Esophagus muscularis mucosa (tissue), 4 donors: ENCODE measurements at regions not wholly inside any gene's neighbourhood (a gene's known extent, or its start where the extent isn't known, plus 50 kb on each side); places are given as distances from the start of the nearest gene placed in this dataset.

Source experiments
- DNase-seq: peaks from one replicate; pipeline ENCODE4 v3.0.0-alpha.2; 2017; ENCODE audit errors: extremely low spot score
- H3K27ac ChIP-seq, 4 donors: fragments of 200-600 bp; sonication (generic); replicated peaks in 1 of 4; 1 replicate in 3 of 4; 2 replicates in 1 of 4; pipeline ENCODE4 v1.5.1; 2016 to 2019; ENCODE audit warnings: mild to moderate bottlenecking in 1 of 4
- H3K27me3 ChIP-seq, 4 donors: fragments of 200-600 bp; sonication (generic); one replicate each; pipeline versions ENCODE4 v1.5.1 to v1.6.0; 2016 to 2019
- H3K36me3 ChIP-seq, 4 donors: fragments of 200-600 bp; sonication (generic); one replicate each; pipeline ENCODE4 v1.5.1; 2016 to 2019
- H3K4me1 ChIP-seq, 4 donors: fragments of 200-600 bp; sonication (generic); one replicate each; pipeline ENCODE4 v1.5.1; 2016 to 2019
- H3K4me3 ChIP-seq, 4 donors: fragments of 200-600 bp; sonication (generic); 1 replicate in 2 of 4; 2 replicates in 2 of 4; pipeline ENCODE4 v1.5.1; 2016 to 2019; ENCODE audit warnings: mild to moderate bottlenecking in 4 of 4, moderate library complexity in 1 of 4
- H3K9me3 ChIP-seq, 4 donors: fragments of 200-600 bp; sonication (generic); 1 replicate in 3 of 4; 2 replicates in 1 of 4; pipeline ENCODE4 v1.5.1; 2016 to 2019
- EP300 ChIP-seq: sonication (generic); formaldehyde crosslinking; IDR thresholded peaks from one replicate; pipeline ENCODE4 v1.6.1; 2017; ENCODE audit warnings: antibody characterized with exemption
- POLR2A ChIP-seq: fragments of 450-650 bp; IDR thresholded peaks from one replicate; pipeline ENCODE4 v1.6.1; 2017; ENCODE audit warnings: antibody characterized with exemption, moderate library complexity, mild to moderate bottlenecking, low read depth
- POLR2AphosphoS5 ChIP-seq, 2 donors: sonication (generic); formaldehyde crosslinking; IDR thresholded peaks; one replicate each; pipeline ENCODE4 v1.6.1; 2017; ENCODE audit warnings: antibody characterized with exemption in 2 of 2
- WGBS: methylation state at CpG from one replicate; pipeline ENCODE4 v1.1.5; 2018; 5-methylcytosine and 5-hydroxymethylcytosine counted together
- intact Hi-C: fragments of 100-400 bp; cut with DNase I; formaldehyde crosslinking; loops from one replicate; pipeline ENCODE4 v1.15.1; 2023
- TF ChIP-seq, protein P1 (sequence below), 3 experiments: fragments of 200-600 bp in 2 of 3; fragments of 450-650 bp in 1 of 3; sonication (generic) in 2 of 3; IDR thresholded peaks; one replicate each; pipeline ENCODE4 v1.5.1; 2017 to 2019; ENCODE audit warnings: antibody characterized with exemption in 3 of 3, mild to moderate bottlenecking in 2 of 3, moderate library complexity in 1 of 3

DNA sequence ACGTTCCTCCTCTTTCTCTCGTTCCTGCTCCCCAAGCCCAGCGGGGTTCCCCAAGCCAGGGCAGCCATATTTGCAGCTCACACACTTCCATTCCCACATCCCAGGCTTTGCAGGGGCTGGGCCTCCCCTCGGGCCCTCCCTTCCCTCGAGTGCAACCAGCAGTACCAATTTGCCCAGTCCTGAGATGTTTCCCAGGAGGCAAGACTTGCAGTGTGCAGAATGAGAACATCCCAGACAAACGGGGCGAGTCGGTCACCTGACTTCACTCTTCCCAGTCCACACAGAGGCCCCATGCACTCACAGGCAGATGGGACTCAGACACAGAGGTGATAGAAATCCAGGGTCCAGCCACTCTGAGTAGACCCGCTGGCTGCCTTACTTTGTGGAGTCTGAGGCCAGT lies 56.2 kb upstream of the SLC6A6 start:
- no peaks in the 10 kb centered on the region for H3K27me3 ChIP-seq
- no peak overlapping the region for H3K4me3 ChIP-seq
- no peaks in the 10 kb centered on the region for H3K4me1 ChIP-seq
- H3K36me3 ChIP-seq: no peaks in the 10 kb centered on the region
- no peak overlapping the region for H3K27ac ChIP-seq
- DNase-seq: no peak
- intact Hi-C loops: no loop called here
- H3K9me3 ChIP-seq: no peaks in the 10 kb centered on the region
- TF ChIP-seq EP300 (no peak), POLR2AphosphoS5 (IDR thresholded peaks at IDR 0.05) (no peak), POLR2A (no peak)
- TF ChIP-seq, protein P1, sequence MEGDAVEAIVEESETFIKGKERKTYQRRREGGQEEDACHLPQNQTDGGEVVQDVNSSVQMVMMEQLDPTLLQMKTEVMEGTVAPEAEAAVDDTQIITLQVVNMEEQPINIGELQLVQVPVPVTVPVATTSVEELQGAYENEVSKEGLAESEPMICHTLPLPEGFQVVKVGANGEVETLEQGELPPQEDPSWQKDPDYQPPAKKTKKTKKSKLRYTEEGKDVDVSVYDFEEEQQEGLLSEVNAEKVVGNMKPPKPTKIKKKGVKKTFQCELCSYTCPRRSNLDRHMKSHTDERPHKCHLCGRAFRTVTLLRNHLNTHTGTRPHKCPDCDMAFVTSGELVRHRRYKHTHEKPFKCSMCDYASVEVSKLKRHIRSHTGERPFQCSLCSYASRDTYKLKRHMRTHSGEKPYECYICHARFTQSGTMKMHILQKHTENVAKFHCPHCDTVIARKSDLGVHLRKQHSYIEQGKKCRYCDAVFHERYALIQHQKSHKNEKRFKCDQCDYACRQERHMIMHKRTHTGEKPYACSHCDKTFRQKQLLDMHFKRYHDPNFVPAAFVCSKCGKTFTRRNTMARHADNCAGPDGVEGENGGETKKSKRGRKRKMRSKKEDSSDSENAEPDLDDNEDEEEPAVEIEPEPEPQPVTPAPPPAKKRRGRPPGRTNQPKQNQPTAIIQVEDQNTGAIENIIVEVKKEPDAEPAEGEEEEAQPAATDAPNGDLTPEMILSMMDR (IDR thresholded peaks at IDR 0.05): no peak
- WGBS: 73% methylated on average over 9 of the region's 9 CpGs

DNA sequence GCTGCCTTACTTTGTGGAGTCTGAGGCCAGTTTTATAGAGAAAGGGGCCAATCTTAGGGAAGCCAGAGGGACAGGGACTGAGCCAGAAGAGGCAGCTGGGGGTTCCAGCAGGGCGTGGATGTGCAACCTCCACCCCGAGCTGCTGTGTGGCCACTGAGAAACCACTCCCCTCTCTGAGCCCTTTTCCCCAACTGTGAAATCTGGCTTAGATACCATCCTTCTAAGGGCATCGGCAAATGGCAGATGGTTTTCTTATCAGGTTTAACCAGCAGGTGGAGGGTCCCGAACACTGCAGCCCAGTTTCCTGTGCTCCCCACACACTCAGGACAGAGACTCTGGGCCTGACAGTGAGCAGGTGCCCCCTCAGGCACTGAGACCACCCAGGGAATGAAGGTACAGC lies 55.8 kb upstream of the SLC6A6 start:
- H3K27ac ChIP-seq: no peak overlapping the region
- TF ChIP-seq, protein P1 (IDR thresholded peaks at IDR 0.05): no peak
- TF ChIP-seq POLR2A: no peak
- intact Hi-C loops: no loop called here
- no peak overlapping the region for H3K4me3 ChIP-seq
- DNase-seq: no peak
- H3K36me3 ChIP-seq: no peaks in the 10 kb centered on the region
- WGBS: 95% methylated on average over 3 of the region's 4 CpGs
- H3K27me3 ChIP-seq: no peaks in the 10 kb centered on the region
- no peaks in the 10 kb centered on the region for H3K4me1 ChIP-seq
- no peaks in the 10 kb centered on the region for H3K9me3 ChIP-seq

DNA sequence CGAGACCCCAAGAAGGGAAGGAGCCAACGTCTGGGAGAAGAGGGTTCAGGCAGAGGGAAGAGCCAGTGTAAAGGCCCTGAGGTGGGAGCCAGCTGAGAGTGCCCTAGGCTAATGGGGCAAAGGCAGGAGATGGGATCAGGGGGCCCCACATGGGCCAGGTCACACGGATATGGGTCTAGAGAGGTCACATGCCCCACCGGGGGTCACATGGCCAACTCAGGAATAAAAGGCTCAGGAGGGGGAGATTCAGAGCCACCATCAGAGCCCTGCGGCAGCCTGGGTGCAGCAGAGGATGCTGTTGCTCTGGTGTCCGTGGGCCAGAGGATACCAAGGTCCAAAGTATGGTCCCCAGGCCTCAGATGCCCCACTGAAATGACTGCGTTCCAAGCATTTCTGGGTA lies 55.3 kb upstream of the SLC6A6 start:
- Histone ChIP-seq H3K27me3 (no peaks in the 10 kb centered on the region), H3K9me3 (no peaks in the 10 kb centered on the region), H3K27ac (no peak overlapping the region), H3K4me3 (no peak overlapping the region), H3K36me3 (no peaks in the 10 kb centered on the region), H3K4me1 (no peaks in the 10 kb centered on the region)
- TF ChIP-seq POLR2AphosphoS5 (IDR thresholded peaks at IDR 0.05) (no peak), POLR2A (no peak), EP300 (no peak)
- TF ChIP-seq, protein P1 (IDR thresholded peaks at IDR 0.05): no peak
- no peak for DNase-seq
- intact Hi-C loops: no loop called here
- WGBS: 84% methylated on average over 5 of the region's 7 CpGs

DNA sequence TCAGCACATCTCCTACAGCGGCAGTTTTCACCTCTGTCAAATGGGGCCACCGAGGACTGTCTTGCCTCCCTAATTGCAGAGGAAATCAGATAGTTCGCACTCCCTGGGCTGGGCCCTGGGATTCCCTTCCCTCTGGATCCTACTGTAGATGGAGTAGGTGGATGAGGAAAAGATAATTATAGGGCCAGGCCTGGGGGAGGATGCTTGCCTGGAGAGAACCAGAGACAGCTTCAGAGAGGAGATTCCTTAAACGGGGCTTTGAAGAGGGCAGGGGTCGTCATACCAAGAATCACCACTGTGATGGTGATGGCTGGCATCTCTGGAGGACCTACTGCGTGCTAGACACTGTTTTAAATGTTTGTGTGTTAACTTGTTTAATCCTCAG lies 50.8 kb upstream of the SLC6A6 start:
- no peak for TF ChIP-seq POLR2A
- TF ChIP-seq POLR2AphosphoS5 (IDR thresholded peaks at IDR 0.05): no peak
- TF ChIP-seq, protein P1 (IDR thresholded peaks at IDR 0.05): no peak
- no peak for TF ChIP-seq EP300
- no peaks in the 10 kb centered on the region for H3K27me3 ChIP-seq
- intact Hi-C loops: no loop called here

DNA sequence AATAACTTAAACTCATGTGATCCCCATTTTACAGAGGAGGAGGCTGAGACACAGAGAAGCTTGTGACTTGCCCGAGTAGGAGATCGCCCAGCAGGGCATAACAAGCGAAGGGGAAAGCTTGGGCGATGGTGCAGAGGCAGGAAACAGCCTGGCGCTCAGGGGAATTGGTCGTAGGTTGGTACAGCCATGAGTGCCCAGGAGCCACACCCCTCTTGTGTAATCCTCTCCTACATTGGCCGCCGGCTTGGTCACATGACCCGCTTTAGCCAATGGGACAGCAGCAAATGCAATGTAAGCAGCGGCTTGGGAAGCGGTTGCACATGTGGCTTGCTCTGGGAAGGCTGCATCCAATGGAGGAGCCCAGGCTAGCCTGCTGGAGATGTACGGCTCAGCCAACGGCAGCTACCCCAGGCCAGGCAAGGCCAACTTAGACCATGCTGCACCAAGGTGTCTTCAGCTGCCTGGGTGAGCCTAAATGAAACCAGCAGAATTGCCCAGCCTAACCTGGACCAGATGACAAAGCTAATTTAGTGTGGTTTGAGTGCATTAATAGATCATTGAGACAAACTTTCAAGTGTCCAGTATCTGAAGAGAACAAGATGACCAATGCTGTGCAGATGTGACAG lies 50.3 kb upstream of the SLC6A6 start:
- TF ChIP-seq POLR2A (no peak), POLR2AphosphoS5 (IDR thresholded peaks at IDR 0.05) (no peak), EP300 (no peak)
- TF ChIP-seq, protein P1 (IDR thresholded peaks at IDR 0.05): no peak
- no peaks in the 10 kb centered on the region for H3K27me3 ChIP-seq
- H3K4me3 ChIP-seq: no peak overlapping the region
- intact Hi-C loops: no loop called here
- H3K27ac ChIP-seq: no peak overlapping the region
- 95% methylated on average over 12 of the region's 13 CpGs for WGBS
- no peaks in the 10 kb centered on the region for H3K9me3 ChIP-seq
- H3K4me1 ChIP-seq: no peaks in the 10 kb centered on the region
- no peaks in the 10 kb centered on the region for H3K36me3 ChIP-seq
- no peak for DNase-seq

More for the DNA sequence above, 50.8 kb upstream of the SLC6A6 start:
- 81% methylated on average over 6 of the region's 6 CpGs for WGBS
- H3K9me3 ChIP-seq: no peaks in the 10 kb centered on the region
- H3K36me3 ChIP-seq: no peaks in the 10 kb centered on the region
- no peak for DNase-seq
- H3K4me3 ChIP-seq: no peak overlapping the region
- no peaks in the 10 kb centered on the region for H3K4me1 ChIP-seq
- H3K27ac ChIP-seq: no peak overlapping the region
